Keratinocyte (primary cell): ENCODE measurements at regions not wholly inside any gene's neighbourhood (a gene's known extent, or its start where the extent isn't known, plus 50 kb on each side); places are given as distances from the start of the nearest gene placed in this dataset.

Experiments used
- DNase-seq: peaks from one replicate; pipeline ENCODE4 v3.0.0-alpha.2; 2011; ENCODE audit warnings: low read depth, missing footprints, low spot score
- FAIRE-seq: peaks from 2 replicates; lab custom pipeline; 2011; peaks lifted over from hg19 to GRCh38; lab: Jason Lieb, UNC
- H2AFZ ChIP-seq: 2 replicates; pipeline ENCODE4 v1.6.0; 2012; ENCODE audit warnings: low read length, control low read depth, inconsistent platforms; ENCODE audit not compliant: control insufficient read depth
- H3K27ac ChIP-seq: 2 replicates; pipeline ENCODE4 v1.5.1; 2011; ENCODE audit warnings: low read length; ENCODE audit not compliant: control insufficient read depth, insufficient read depth
- H3K27me3 ChIP-seq: 3 replicates; pipeline ENCODE4 v1.6.0; 2011; ENCODE audit warnings: low read length; ENCODE audit not compliant: control insufficient read depth, insufficient read depth; ENCODE audit errors: extremely low read depth
- H3K36me3 ChIP-seq, 2 experiments: 2 replicates in 1 of 2; 3 replicates in 1 of 2; pipeline ENCODE4 v1.5.1; 2011; ENCODE audit warnings: low read length in 2 of 2, mild to moderate bottlenecking in 1 of 2; ENCODE audit not compliant: control insufficient read depth in 2 of 2, insufficient read depth in 2 of 2; ENCODE audit errors: extremely low read depth in 1 of 2
- H3K4me1 ChIP-seq: 3 replicates; pipeline ENCODE4 v1.5.1; 2011; ENCODE audit warnings: low read length; ENCODE audit not compliant: control insufficient read depth, insufficient read depth; ENCODE audit errors: extremely low read depth
- H3K4me2 ChIP-seq: 3 replicates; pipeline ENCODE4 v1.6.0; 2011; ENCODE audit warnings: low read depth, low read length; ENCODE audit not compliant: control insufficient read depth, insufficient read depth; ENCODE audit errors: extremely low read depth
- H3K4me3 ChIP-seq, 3 experiments: fragments of 200-600 bp in 1 of 3; sonication (generic) in 1 of 3; 2 replicates in 2 of 3; 3 replicates in 1 of 3; pipeline ENCODE4 v1.5.1; 2011 to 2016; ENCODE audit warnings: low read length in 3 of 3, mild to moderate bottlenecking in 3 of 3, control low read depth in 2 of 3, inconsistent platforms in 1 of 3, low read depth in 1 of 3, mixed read lengths in 1 of 3, mixed run types in 1 of 3, moderate library complexity in 1 of 3; ENCODE audit not compliant: control insufficient read depth in 2 of 3, insufficient read depth in 2 of 3; ENCODE audit errors: extremely low read depth in 1 of 3
- H3K79me2 ChIP-seq: 2 replicates; pipeline ENCODE4 v1.6.0; 2012; ENCODE audit warnings: low read length; ENCODE audit not compliant: control insufficient read depth, insufficient read depth
- H3K9ac ChIP-seq: 3 replicates; pipeline ENCODE4 v1.6.0; 2011; ENCODE audit warnings: low read length; ENCODE audit not compliant: control insufficient read depth, insufficient read depth; ENCODE audit errors: extremely low read depth
- H3K9me1 ChIP-seq: 3 replicates; pipeline ENCODE4 v1.6.0; 2011; ENCODE audit warnings: low read length; ENCODE audit not compliant: control insufficient read depth, insufficient read depth; ENCODE audit errors: extremely low read depth
- H3K9me3 ChIP-seq: 2 replicates; pipeline ENCODE4 v1.5.1; 2012; ENCODE audit warnings: low read depth, low read length; ENCODE audit not compliant: control insufficient read depth
- H4K20me1 ChIP-seq: 3 replicates; pipeline ENCODE4 v1.6.0; 2011; ENCODE audit warnings: low read length; ENCODE audit not compliant: control insufficient read depth, insufficient read depth; ENCODE audit errors: extremely low read depth
- CTCF ChIP-seq, 3 experiments: IDR thresholded peaks in 1 of 3; conservative IDR thresholded peaks in 1 of 3; optimal IDR thresholded peaks in 1 of 3; 2 replicates in 2 of 3; 3 replicates in 1 of 3; pipeline versions ENCODE3 to v1.5.1; 2011; ENCODE audit warnings: low read length in 3 of 3, mild to moderate bottlenecking in 3 of 3, moderate library complexity in 2 of 3, control low read depth in 1 of 3, inconsistent platforms in 1 of 3; ENCODE audit not compliant: insufficient read depth in 2 of 3; ENCODE audit errors: extremely low read depth in 1 of 3
- EZH2 ChIP-seq: IDR thresholded peaks from one replicate; pipeline ENCODE4 v1.6.1; 2012; ENCODE audit warnings: inconsistent platforms, mild to moderate bottlenecking, low read length, moderate library complexity
- dilution Hi-C: fragments of 300-500 bp; cut with MboI; formaldehyde crosslinking; loops from one replicate; pipeline ENCODE4 v1.7.0; 2020; ENCODE audit warnings: low sequenced_read_pairs; ENCODE audit not compliant: extremely low pct_ligation_motif_present

DNA sequence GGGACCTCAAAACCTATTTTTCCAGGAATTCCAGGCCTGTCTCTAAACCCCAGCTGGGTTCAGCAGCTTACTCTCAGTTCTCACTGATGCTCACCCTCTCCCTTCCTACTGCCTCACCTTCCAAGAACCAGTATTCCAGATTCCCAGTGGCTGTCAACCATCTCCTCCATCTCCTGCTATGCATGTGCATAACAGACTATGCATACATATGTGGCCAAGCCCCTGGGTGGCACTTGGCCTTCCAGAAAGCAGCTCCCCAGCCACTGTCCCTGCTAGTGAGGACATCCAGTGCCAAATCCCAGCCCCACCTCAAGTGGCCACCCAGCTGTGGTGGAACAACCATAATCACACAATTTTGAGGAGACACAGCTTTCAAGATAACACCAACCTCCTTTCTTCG, 475.7 kb upstream of the PKN2 start:
- Histone ChIP-seq H3K27ac (no peak overlapping the region), H3K9ac (no peak overlapping the region), H3K9me3 (no peaks in the 10 kb centered on the region), H4K20me1 (no peaks in the 10 kb centered on the region), H3K36me3 (no peaks in the 10 kb centered on the region), H3K27me3 (no peaks in the 10 kb centered on the region), H3K79me2 (no peaks in the 10 kb centered on the region), H3K4me1 (no peaks in the 10 kb centered on the region), H3K4me2 (no peak overlapping the region), H2AFZ (no peak overlapping the region), H3K9me1 (no peaks in the 10 kb centered on the region), H3K4me3 (no peak overlapping the region)
- FAIRE-seq (no peak), DNase-seq (no peak)
- TF ChIP-seq CTCF (optimal IDR thresholded peaks at IDR 0.05 in 1 of 3, IDR thresholded peaks at IDR 0.05 in 1 of 3, conservative IDR thresholded peaks at IDR 0.05 in 1 of 3; ENCODE audit: extremely low read depth in 1 of 3, insufficient read depth in 2 of 3, low read length in 3 of 3) (no peak), EZH2 (no peak)
- dilution Hi-C loops: no loop called here

GRCh38 chr1:88210103-88210787, 473.8 kb upstream of the PKN2 start:
- no peaks in the 10 kb centered on the region for H3K9me3 ChIP-seq
- FAIRE-seq (no peak), DNase-seq (no peak)
- no peak overlapping the region for H3K4me3 ChIP-seq
- dilution Hi-C loops: no loop called here
- no peaks in the 10 kb centered on the region for H3K4me1 ChIP-seq
- TF ChIP-seq EZH2: no peak
- no peak for TF ChIP-seq CTCF (optimal IDR thresholded peaks at IDR 0.05 in 1 of 3, IDR thresholded peaks at IDR 0.05 in 1 of 3, conservative IDR thresholded peaks at IDR 0.05 in 1 of 3; ENCODE audit: extremely low read depth in 1 of 3, insufficient read depth in 2 of 3, low read length in 3 of 3)
- H3K9ac ChIP-seq: no peak overlapping the region
- H3K79me2 ChIP-seq: no peaks in the 10 kb centered on the region
- no peak overlapping the region for H2AFZ ChIP-seq
- no peaks in the 10 kb centered on the region for H3K27me3 ChIP-seq
- no peak overlapping the region for H3K27ac ChIP-seq
- no peak overlapping the region for H3K4me2 ChIP-seq
- H3K9me1 ChIP-seq: no peaks in the 10 kb centered on the region
- no peaks in the 10 kb centered on the region for H3K36me3 ChIP-seq
- H4K20me1 ChIP-seq: no peaks in the 10 kb centered on the region
